Astrocyte of the cerebellum (primary cell): ENCODE measurements at regions not wholly inside any gene's neighbourhood (a gene's known extent, or its start where the extent isn't known, plus 50 kb on each side); places are given as distances from the start of the nearest gene placed in this dataset.

Experiments
- DNase-seq: peaks from one replicate; pipeline ENCODE4 v3.0.0-alpha.2; 2011; ENCODE audit warnings: low read depth
- H3K4me3 ChIP-seq: 2 replicates; pipeline ENCODE4 v1.5.1; 2011; ENCODE audit warnings: mild to moderate bottlenecking, low read depth, low read length, moderate library complexity
- CTCF ChIP-seq: IDR thresholded peaks from 2 replicates; pipeline ENCODE4 v1.5.1; 2012; ENCODE audit warnings: low read length, low read depth, moderate library complexity, mild to moderate bottlenecking; ENCODE audit errors: missing control alignments
- in situ Hi-C: cut with HindIII; loops from 2 replicates; pipeline ENCODE4 v1.10.0; 2017; ENCODE audit warnings: low sequenced_read_pairs

- in situ Hi-C loops, result no loop called here
- no peak for TF ChIP-seq CTCF
- DNase-seq, result no peak
- no peak overlapping the region for H3K4me3 ChIP-seq
These were observed 129.9 kb downstream of the SOCS6 start for GRCh38 chr18:70418546-70419311.

DNA sequence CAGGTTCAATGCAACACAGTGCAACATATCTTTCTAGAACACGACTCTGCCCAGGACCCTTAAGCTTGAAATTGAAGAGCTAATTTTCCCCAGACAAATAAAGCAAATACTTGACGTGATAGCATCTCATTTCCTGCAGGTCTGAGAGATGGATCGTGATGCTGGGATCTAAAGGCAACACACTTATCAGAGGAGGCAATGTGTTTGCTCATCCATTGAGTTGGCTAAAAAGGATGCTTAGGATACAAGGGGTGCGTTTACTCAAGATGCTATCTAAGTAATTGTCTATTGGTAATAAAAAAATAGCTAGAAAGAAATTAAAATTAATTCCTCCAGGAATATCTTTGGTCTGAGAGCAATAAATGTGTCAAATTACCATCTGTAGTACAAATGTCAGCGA is 129.0 kb downstream of the SOCS6 start:
- no peak for DNase-seq
- TF ChIP-seq CTCF, result no peak
- in situ Hi-C loops, result no loop called here
- H3K4me3 ChIP-seq, result no peak overlapping the region

DNA sequence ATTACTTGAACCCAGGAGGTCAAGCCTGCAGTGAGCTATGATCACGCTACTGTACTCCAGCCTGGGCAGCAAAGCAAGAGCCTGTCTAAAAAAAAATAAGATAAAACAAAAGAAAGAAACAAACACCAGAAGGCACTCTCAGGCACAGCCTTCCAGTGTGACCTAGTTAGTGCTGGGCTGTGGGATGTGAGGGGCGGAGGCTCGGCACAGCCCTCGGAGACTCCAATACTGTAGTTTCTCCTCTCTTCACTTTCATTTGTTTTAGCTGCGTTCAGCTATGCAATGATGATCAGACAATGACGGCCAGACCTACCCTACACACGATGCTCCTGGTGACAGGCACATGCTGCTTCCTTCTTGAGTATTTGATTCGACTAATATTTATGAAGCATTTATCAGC is 127.7 kb downstream of the SOCS6 start:
- DNase-seq, result no peak
- H3K4me3 ChIP-seq, result no peak overlapping the region
- no peak for TF ChIP-seq CTCF
- in situ Hi-C loops, result no loop called here

GRCh38 chr18:70415823-70416488 is 127.1 kb downstream of the SOCS6 start:
- DNase-seq, result no peak
- no peak for TF ChIP-seq CTCF
- in situ Hi-C loops, result no loop called here
- H3K4me3 ChIP-seq, result no peak overlapping the region

GRCh38 chr18:70414315-70414900 is 125.6 kb downstream of the SOCS6 start:
- no peak for TF ChIP-seq CTCF
- DNase-seq, result no peak
- H3K4me3 ChIP-seq, result no peak overlapping the region

GRCh38 chr18:70413455-70413854 is 124.6 kb downstream of the SOCS6 start:
- in situ Hi-C loops, result no loop called here
- no peak overlapping the region for H3K4me3 ChIP-seq
- TF ChIP-seq CTCF, result no peak
- no peak for DNase-seq

More at GRCh38 chr18:70414315-70414900, 125.6 kb downstream of the SOCS6 start:
- in situ Hi-C loops, result no loop called here
